OCI-LY1 (cell line): ENCODE measurements at regions not wholly inside any gene's neighbourhood (a gene's known extent, or its start where the extent isn't known, plus 50 kb on each side); places are given as distances from the start of the nearest gene placed in this dataset.

Source experiments
- EZH2 ChIP-seq: fragments of 200-600 bp; sonication (generic), shearing (Covaris generic); IDR thresholded peaks from 2 replicates; pipeline ENCODE4 v1.8.0; 2017; ENCODE audit warnings: borderline replicate concordance, mixed run types, mild to moderate bottlenecking, antibody characterized with exemption, low read length, moderate library complexity, mixed read lengths
- TF ChIP-seq, protein P1 (sequence below): fragments of 200-600 bp; sonication (generic), shearing (Covaris generic); IDR thresholded peaks from 2 replicates; pipeline ENCODE4 v1.5.1; 2017; ENCODE audit warnings: mild to moderate bottlenecking, antibody characterized with exemption, low read length, moderate library complexity, mixed read lengths

DNA sequence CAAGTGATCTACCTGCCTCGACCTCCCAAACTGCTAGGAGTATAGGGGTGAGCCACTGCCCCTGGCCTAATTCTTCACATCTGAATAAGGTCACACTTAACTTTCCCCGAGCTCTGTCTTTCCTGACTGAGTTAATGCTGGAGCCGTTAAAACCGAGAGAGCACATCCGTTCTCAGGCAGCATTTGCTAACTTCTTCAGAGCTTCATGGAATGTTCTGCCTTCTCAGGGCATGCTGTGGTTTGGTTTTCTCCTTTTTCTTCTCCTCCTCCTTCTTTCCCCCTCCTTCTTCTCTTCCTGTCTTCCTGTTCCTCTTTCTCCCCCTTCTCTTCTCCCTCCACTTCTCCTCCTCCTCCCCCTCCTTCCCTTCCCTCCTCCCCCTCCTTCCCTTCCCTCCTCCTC is 119.9 kb downstream of the ASMT start:
- TF ChIP-seq EZH2 = no peak
- TF ChIP-seq, protein P1, sequence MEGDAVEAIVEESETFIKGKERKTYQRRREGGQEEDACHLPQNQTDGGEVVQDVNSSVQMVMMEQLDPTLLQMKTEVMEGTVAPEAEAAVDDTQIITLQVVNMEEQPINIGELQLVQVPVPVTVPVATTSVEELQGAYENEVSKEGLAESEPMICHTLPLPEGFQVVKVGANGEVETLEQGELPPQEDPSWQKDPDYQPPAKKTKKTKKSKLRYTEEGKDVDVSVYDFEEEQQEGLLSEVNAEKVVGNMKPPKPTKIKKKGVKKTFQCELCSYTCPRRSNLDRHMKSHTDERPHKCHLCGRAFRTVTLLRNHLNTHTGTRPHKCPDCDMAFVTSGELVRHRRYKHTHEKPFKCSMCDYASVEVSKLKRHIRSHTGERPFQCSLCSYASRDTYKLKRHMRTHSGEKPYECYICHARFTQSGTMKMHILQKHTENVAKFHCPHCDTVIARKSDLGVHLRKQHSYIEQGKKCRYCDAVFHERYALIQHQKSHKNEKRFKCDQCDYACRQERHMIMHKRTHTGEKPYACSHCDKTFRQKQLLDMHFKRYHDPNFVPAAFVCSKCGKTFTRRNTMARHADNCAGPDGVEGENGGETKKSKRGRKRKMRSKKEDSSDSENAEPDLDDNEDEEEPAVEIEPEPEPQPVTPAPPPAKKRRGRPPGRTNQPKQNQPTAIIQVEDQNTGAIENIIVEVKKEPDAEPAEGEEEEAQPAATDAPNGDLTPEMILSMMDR = no peak
